Subcutaneous abdominal adipose tissue (tissue), 5 donors: ENCODE measurements at regions not wholly inside any gene's neighbourhood (a gene's known extent, or its start where the extent isn't known, plus 50 kb on each side); places are given as distances from the start of the nearest gene placed in this dataset.

Experiments used
- H3K27ac ChIP-seq: one replicate; pipeline ENCODE4 v1.7.0; 2013; ENCODE audit warnings: low read depth, mild to moderate bottlenecking, inconsistent platforms, low read length, moderate library complexity
- H3K27me3 ChIP-seq, 5 donors: one replicate each; pipeline ENCODE4 v1.7.0; 2013; ENCODE audit warnings: low read length in 5 of 5, inconsistent platforms in 1 of 5; ENCODE audit not compliant: control insufficient read depth in 5 of 5, insufficient read depth in 4 of 5
- H3K36me3 ChIP-seq, 5 donors: one replicate each; pipeline ENCODE4 v1.7.0; 2013; ENCODE audit warnings: low read length in 5 of 5; ENCODE audit not compliant: control insufficient read depth in 5 of 5, insufficient read depth in 5 of 5
- H3K4me1 ChIP-seq, 5 donors: one replicate each; pipeline ENCODE4 v1.7.0; 2013; ENCODE audit warnings: low read length in 5 of 5, mild to moderate bottlenecking in 3 of 5, moderate library complexity in 1 of 5; ENCODE audit not compliant: control insufficient read depth in 5 of 5, insufficient read depth in 5 of 5
- H3K4me3 ChIP-seq, 5 donors: one replicate each; pipeline ENCODE4 v1.7.0; 2013; ENCODE audit warnings: low read length in 5 of 5, low read depth in 1 of 5
- H3K9ac ChIP-seq, 5 donors: one replicate each; pipeline ENCODE4 v1.7.0; 2013; ENCODE audit warnings: low read length in 5 of 5, mild to moderate bottlenecking in 4 of 5, moderate library complexity in 3 of 5
- H3K9me3 ChIP-seq, 5 donors: one replicate each; pipeline ENCODE4 v1.7.0; 2013; ENCODE audit warnings: low read length in 5 of 5; ENCODE audit not compliant: control insufficient read depth in 5 of 5
- donor health status: healthy.
- donor health status: healthy.
- donor health status: healthy.
- donor health status: healthy.
- donor health status: healthy.

- no peaks in the 10 kb centered on the region for H3K27me3 ChIP-seq
- H3K9me3 ChIP-seq = no peaks in the 10 kb centered on the region
- H3K36me3 ChIP-seq = no peaks in the 10 kb centered on the region
- H3K27ac ChIP-seq = no peak overlapping the region
- H3K4me1 ChIP-seq = no peaks in the 10 kb centered on the region
- H3K9ac ChIP-seq = no peak overlapping the region
- H3K4me3 ChIP-seq = no peak overlapping the region
Observed at GRCh38 chr5:99900302-99900852, 634.8 kb upstream of the FAM174A start.

GRCh38 chr5:99879791-99880511, 655.2 kb upstream of the FAM174A start:
- Histone ChIP-seq H3K27me3 (no peaks in the 10 kb centered on the region), H3K27ac (no peak overlapping the region), H3K9me3 (no peaks in the 10 kb centered on the region), H3K4me3 (no peak overlapping the region), H3K36me3 (no peaks in the 10 kb centered on the region), H3K4me1 (no peaks in the 10 kb centered on the region), H3K9ac (no peak overlapping the region)

GRCh38 chr5:99878830-99879229, 656.3 kb upstream of the FAM174A start:
- H3K9ac ChIP-seq = no peak overlapping the region
- H3K4me1 ChIP-seq = no peaks in the 10 kb centered on the region
- no peak overlapping the region for H3K27ac ChIP-seq
- no peaks in the 10 kb centered on the region for H3K9me3 ChIP-seq
- H3K27me3 ChIP-seq = no peaks in the 10 kb centered on the region
- H3K36me3 ChIP-seq = no peaks in the 10 kb centered on the region
- H3K4me3 ChIP-seq = no peak overlapping the region

- Histone ChIP-seq H3K4me3 (no peak overlapping the region), H3K9me3 (no peaks in the 10 kb centered on the region), H3K27ac (no peak overlapping the region), H3K36me3 (no peaks in the 10 kb centered on the region), H3K27me3 (no peaks in the 10 kb centered on the region), H3K4me1 (no peaks in the 10 kb centered on the region), H3K9ac (no peak overlapping the region)
Observed at GRCh38 chr5:99866740-99867139, 668.4 kb upstream of the FAM174A start.

GRCh38 chr5:99865159-99865558, 670.0 kb upstream of the FAM174A start:
- H3K4me1 ChIP-seq = no peaks in the 10 kb centered on the region
- no peaks in the 10 kb centered on the region for H3K27me3 ChIP-seq
- no peak overlapping the region for H3K9ac ChIP-seq
- no peaks in the 10 kb centered on the region for H3K36me3 ChIP-seq
- no peak overlapping the region for H3K27ac ChIP-seq
- no peaks in the 10 kb centered on the region for H3K9me3 ChIP-seq
- H3K4me3 ChIP-seq = no peak overlapping the region

- Histone ChIP-seq H3K27me3 (no peaks in the 10 kb centered on the region), H3K36me3 (no peaks in the 10 kb centered on the region), H3K9me3 (no peaks in the 10 kb centered on the region), H3K4me1 (no peaks in the 10 kb centered on the region), H3K4me3 (no peak overlapping the region), H3K9ac (no peak overlapping the region), H3K27ac (no peak overlapping the region)
Observed at GRCh38 chr5:99835791-99836190, 699.4 kb upstream of the FAM174A start.

GRCh38 chr5:99827136-99827535, 708.0 kb upstream of the FAM174A start:
- Histone ChIP-seq H3K36me3 (no peaks in the 10 kb centered on the region), H3K27me3 (no peaks in the 10 kb centered on the region), H3K27ac (no peak overlapping the region), H3K4me3 (no peak overlapping the region), H3K4me1 (no peaks in the 10 kb centered on the region), H3K9me3 (no peaks in the 10 kb centered on the region), H3K9ac (no peak overlapping the region)

- H3K27ac ChIP-seq = no peak overlapping the region
- no peaks in the 10 kb centered on the region for H3K36me3 ChIP-seq
- no peaks in the 10 kb centered on the region for H3K27me3 ChIP-seq
- no peaks in the 10 kb centered on the region for H3K4me1 ChIP-seq
- H3K9ac ChIP-seq = no peak overlapping the region
- no peaks in the 10 kb centered on the region for H3K9me3 ChIP-seq
- no peak overlapping the region for H3K4me3 ChIP-seq
Observed at GRCh38 chr5:99817796-99818195, 717.4 kb upstream of the FAM174A start.

GRCh38 chr5:99814321-99815063, 720.7 kb upstream of the FAM174A start:
- Histone ChIP-seq H3K4me3 (no peak overlapping the region), H3K36me3 (no peaks in the 10 kb centered on the region), H3K9ac (no peak overlapping the region), H3K9me3 (peaks cover 0 to 5% (median 0%) of the 10 kb centered on the region in 5 donors), H3K27me3 (no peaks in the 10 kb centered on the region), H3K27ac (no peak overlapping the region), H3K4me1 (no peaks in the 10 kb centered on the region)

- no peak overlapping the region for H3K27ac ChIP-seq
- no peaks in the 10 kb centered on the region for H3K4me1 ChIP-seq
- no peaks in the 10 kb centered on the region for H3K36me3 ChIP-seq
- H3K9me3 ChIP-seq = peaks cover 0 to 5% (median 0%) of the 10 kb centered on the region in 5 donors
- H3K4me3 ChIP-seq = no peak overlapping the region
- no peaks in the 10 kb centered on the region for H3K27me3 ChIP-seq
- H3K9ac ChIP-seq = no peak overlapping the region
Observed at GRCh38 chr5:99808657-99809230, 726.4 kb upstream of the FAM174A start.
